ENCODE measurements at regions not wholly inside any gene's neighbourhood (a gene's known extent, or its start where the extent isn't known, plus 50 kb on each side); places are given as distances from the start of the nearest gene placed in this dataset.
"Not testable (repeated sequence)": the region's sequence is repeated elsewhere in the genome, so short reads cannot be mapped to it uniquely, and the experiment has no call there.

- no peak for DNase-seq
Measured at GRCh38 chr14:70269582-70269981, 80.8 kb upstream of the SLC8A3 start.

GRCh38 chr14:70268760-70269159 is 80.0 kb upstream of the SLC8A3 start:
- DNase-seq = no peak

- DNase-seq = peak; percentile 41
Measured at GRCh38 chr14:70266157-70266556, 77.4 kb upstream of the SLC8A3 start.

GRCh38 chr14:70265422-70265821 is 76.7 kb upstream of the SLC8A3 start:
- no peak for DNase-seq

GRCh38 chr14:70259420-70259819 is 70.7 kb upstream of the SLC8A3 start:
- no peak for DNase-seq

GRCh38 chr14:70257526-70257925 is 68.8 kb upstream of the SLC8A3 start:
- DNase-seq = peak; percentile 36

- no peak for DNase-seq
Measured at GRCh38 chr14:70256601-70257000, 67.8 kb upstream of the SLC8A3 start.

- peak; percentile 29 for DNase-seq
Measured at GRCh38 chr14:70255071-70256057, 66.6 kb upstream of the SLC8A3 start.

GRCh38 chr14:70254476-70254961 is 65.8 kb upstream of the SLC8A3 start:
- DNase-seq = no peak

GRCh38 chr14:70253547-70253946 is 64.8 kb upstream of the SLC8A3 start:
- not testable (repeated sequence) for DNase-seq

GRCh38 chr14:70245026-70245425 is 56.3 kb upstream of the SLC8A3 start:
- DNase-seq = no peak

GRCh38 chr14:70239802-70240201 is 51.1 kb upstream of the SLC8A3 start:
- DNase-seq = no peak

GRCh38 chr14:70238635-70239034 is 49.9 kb upstream of the SLC8A3 start:
- DNase-seq = not testable (repeated sequence)

All from activated CD4-positive, alpha-beta T cell treated with anti-CD3 and anti-CD28 coated beads, Interleukin-2, amount 50 U/mL, for 16 hours (primary cell).